ENCODE measurements at regions not wholly inside any gene's neighbourhood (a gene's known extent, or its start where the extent isn't known, plus 50 kb on each side); places are given as distances from the start of the nearest gene placed in this dataset.

GRCh38 chr6:19086480-19086879 is 699.3 kb downstream of the RNF144B start:
- in situ Hi-C loops (cut with MboI), result no loop called here
- ATAC-seq (no peak), FAIRE-seq (no peak), DNase-seq (ENCODE audit: low read depth, low spot score) (no peak)
- SMC1A ChIA-PET (ENCODE audit: uncharacterized antibody, unreplicated experiment), result no interaction called here
- Histone ChIP-seq H3K36me3 (ENCODE audit: control insufficient read depth in 2 of 2, insufficient read depth in 2 of 2, low read length in 1 of 2) (no peaks in the 10 kb centered on the region), H3K9me3 (replicated peaks; ENCODE audit: control insufficient read depth, insufficient read depth, low read length) (no peaks in the 10 kb centered on the region), H3K79me2 (ENCODE audit: control insufficient read depth, insufficient read depth, low read length) (no peaks in the 10 kb centered on the region), H3K4me3 (no peak overlapping the region), H3K9ac (ENCODE audit: control insufficient read depth, insufficient read depth, low read length) (no peak overlapping the region), H3K4me2 (ENCODE audit: control insufficient read depth, insufficient read depth) (no peak overlapping the region), H3K4me1 (ENCODE audit: control insufficient read depth, insufficient read depth, low read length) (no peaks in the 10 kb centered on the region), H2AFZ (ENCODE audit: control insufficient read depth, low read depth, low read length) (no peak overlapping the region), H4K20me1 (ENCODE audit: control insufficient read depth, insufficient read depth) (no peaks in the 10 kb centered on the region), H3K27me3 (replicated peaks in 1 of 2; ENCODE audit: control insufficient read depth in 2 of 2, insufficient read depth in 2 of 2, low read length in 1 of 2) (no peaks in the 10 kb centered on the region), H3K27ac (ENCODE audit: control insufficient read depth, insufficient read depth) (no peak overlapping the region)
- CTCF ChIA-PET, result no interaction called here
- 12% methylated on average over 4 of the region's 4 CpGs for WGBS (ENCODE audit: insufficient coverage, insufficient replicate concordance, low lambda C conversion rate, missing lambda C conversion rate)
- RAD21 ChIA-PET (ENCODE audit: unreplicated experiment), result no interaction called here
- BruUV-seq (replicated peaks), result no TSS peak
- TF ChIP-seq EED (IDR thresholded peaks at IDR 0.05; ENCODE audit: low read depth), result no peak
- no peak for TF ChIP-seq ZZZ3 (IDR thresholded peaks at IDR 0.05; ENCODE audit: control insufficient read depth, insufficient read length, low read depth)
- no peak for TF ChIP-seq CHD1 (IDR thresholded peaks at IDR 0.05; ENCODE audit: low read depth, low read length)
- no peak for TF ChIP-seq BCL11A (IDR thresholded peaks at IDR 0.05; ENCODE audit: low read depth, low read length)
- TF ChIP-seq PBX3 (IDR thresholded peaks at IDR 0.05; ENCODE audit: insufficient replicate concordance, low read depth, low read length), result no peak
- TF ChIP-seq FOXM1 (IDR thresholded peaks at IDR 0.05; ENCODE audit: low read depth, low read length), result no peak
- no peak for TF ChIP-seq NKRF (conservative IDR thresholded peaks at IDR 0.05)
- TF ChIP-seq ZNF687 (IDR thresholded peaks at IDR 0.05), result no peak
- no peak for TF ChIP-seq MXI1 (IDR thresholded peaks at IDR 0.05; ENCODE audit: low read depth, low read length)
- no peak for TF ChIP-seq MTA3 (IDR thresholded peaks at IDR 0.05; ENCODE audit: borderline replicate concordance, low read length)
- intact Hi-C loops (cut with micrococcal nuclease; ENCODE audit: unreplicated experiment), result no loop called here
- POLR2A ChIA-PET, result no interaction called here

Measured in GM12878 (cell line).